ENCODE measurements at regions not wholly inside any gene's neighbourhood (a gene's known extent, or its start where the extent isn't known, plus 50 kb on each side); places are given as distances from the start of the nearest gene placed in this dataset.
"Not testable (repeated sequence)": the region's sequence is repeated elsewhere in the genome, so short reads cannot be mapped to it uniquely, and the experiment has no call there.

GRCh38 chr16:88231839-88232238, 150.9 kb upstream of the ZNF469 start:
- FAIRE-seq; H3K9ac ChIP-seq (replicated peaks; ENCODE audit: extremely low read depth, insufficient read depth, low read length); DNase-seq (ENCODE audit: low read depth, low spot score); H2AFZ ChIP-seq (ENCODE audit: low read depth, low read length); H3K4me3 ChIP-seq (replicated peaks in 1 of 3; ENCODE audit: insufficient read depth in 1 of 3, low read depth in 1 of 3, low read length in 3 of 3); H3K27me3 ChIP-seq (ENCODE audit: control insufficient read depth in 2 of 2, insufficient read depth in 2 of 2, low read length in 2 of 2); H3K4me2 ChIP-seq (ENCODE audit: insufficient read depth, low read length); BruUV-seq (replicated peaks); intact Hi-C loops (cut with micrococcal nuclease); H3K27ac ChIP-seq (ENCODE audit: insufficient read depth, low read depth, low read length); H3K79me2 ChIP-seq (ENCODE audit: control insufficient read depth, insufficient read depth, low read length); H3K36me3 ChIP-seq (ENCODE audit: control insufficient read depth in 2 of 2, extremely low read depth in 1 of 2, insufficient read depth in 2 of 2, low read length in 2 of 2); H3K9me1 ChIP-seq (replicated peaks; ENCODE audit: control insufficient read depth, extremely low read depth, insufficient read depth, low read length); CTCF ChIA-PET; H3K9me3 ChIP-seq (replicated peaks; ENCODE audit: control insufficient read depth, insufficient read depth, low read length); POLR2A ChIA-PET; dilution Hi-C loops (cut with MboI; ENCODE audit: extremely low pct_ligation_motif_present, low sequenced_read_pairs); H4K20me1 ChIP-seq (replicated peaks; ENCODE audit: control insufficient read depth, extremely low read depth, insufficient read depth, low read length): not testable (repeated sequence)
- peaks cover 16% of the 10 kb centered on the region for H3K4me1 ChIP-seq (ENCODE audit: control insufficient read depth, extremely low read depth, insufficient read depth, low read length)

GRCh38 chr16:88232401-88233258, 150.1 kb upstream of the ZNF469 start:
- POLR2A ChIA-PET; H3K36me3 ChIP-seq (ENCODE audit: control insufficient read depth in 2 of 2, extremely low read depth in 1 of 2, insufficient read depth in 2 of 2, low read length in 2 of 2); H3K4me2 ChIP-seq (ENCODE audit: insufficient read depth, low read length); H4K20me1 ChIP-seq (replicated peaks; ENCODE audit: control insufficient read depth, extremely low read depth, insufficient read depth, low read length); H3K9me3 ChIP-seq (replicated peaks; ENCODE audit: control insufficient read depth, insufficient read depth, low read length); intact Hi-C loops (cut with micrococcal nuclease); H3K9ac ChIP-seq (replicated peaks; ENCODE audit: extremely low read depth, insufficient read depth, low read length); BruUV-seq (replicated peaks); H3K79me2 ChIP-seq (ENCODE audit: control insufficient read depth, insufficient read depth, low read length); H3K9me1 ChIP-seq (replicated peaks; ENCODE audit: control insufficient read depth, extremely low read depth, insufficient read depth, low read length); CTCF ChIA-PET; H3K27me3 ChIP-seq (ENCODE audit: control insufficient read depth in 2 of 2, insufficient read depth in 2 of 2, low read length in 2 of 2); DNase-seq (ENCODE audit: low read depth, low spot score); H3K27ac ChIP-seq (ENCODE audit: insufficient read depth, low read depth, low read length); FAIRE-seq; dilution Hi-C loops (cut with MboI; ENCODE audit: extremely low pct_ligation_motif_present, low sequenced_read_pairs); H3K4me3 ChIP-seq (replicated peaks in 1 of 3; ENCODE audit: insufficient read depth in 1 of 3, low read depth in 1 of 3, low read length in 3 of 3); H2AFZ ChIP-seq (ENCODE audit: low read depth, low read length): not testable (repeated sequence)
- H3K4me1 ChIP-seq (ENCODE audit: control insufficient read depth, extremely low read depth, insufficient read depth, low read length): peaks cover 19% of the 10 kb centered on the region

- H3K4me3 ChIP-seq (replicated peaks in 1 of 3; ENCODE audit: insufficient read depth in 1 of 3, low read depth in 1 of 3, low read length in 3 of 3); H3K27me3 ChIP-seq (ENCODE audit: control insufficient read depth in 2 of 2, insufficient read depth in 2 of 2, low read length in 2 of 2); H4K20me1 ChIP-seq (replicated peaks; ENCODE audit: control insufficient read depth, extremely low read depth, insufficient read depth, low read length); FAIRE-seq; DNase-seq (ENCODE audit: low read depth, low spot score); H3K36me3 ChIP-seq (ENCODE audit: control insufficient read depth in 2 of 2, extremely low read depth in 1 of 2, insufficient read depth in 2 of 2, low read length in 2 of 2); H3K9me3 ChIP-seq (replicated peaks; ENCODE audit: control insufficient read depth, insufficient read depth, low read length); H3K79me2 ChIP-seq (ENCODE audit: control insufficient read depth, insufficient read depth, low read length); dilution Hi-C loops (cut with MboI; ENCODE audit: extremely low pct_ligation_motif_present, low sequenced_read_pairs); H2AFZ ChIP-seq (ENCODE audit: low read depth, low read length); H3K9me1 ChIP-seq (replicated peaks; ENCODE audit: control insufficient read depth, extremely low read depth, insufficient read depth, low read length): not testable (repeated sequence)
- peak overlapping the region; percentile 16 for H3K4me2 ChIP-seq (ENCODE audit: insufficient read depth, low read length)
- TSS peak; percentile 40 for BruUV-seq (replicated peaks)
- H3K4me1 ChIP-seq (ENCODE audit: control insufficient read depth, extremely low read depth, insufficient read depth, low read length): peaks cover 28% of the 10 kb centered on the region
- H3K9ac ChIP-seq (replicated peaks; ENCODE audit: extremely low read depth, insufficient read depth, low read length): peak overlapping the region; percentile 60
- ChIA-PET CTCF (interaction anchor here (1.2 to 1.3 kb wide), 2 partner anchors 65 to 171 kb away, joined by 3 read pairs; no protein-coding TSS in a partner anchor), POLR2A (interaction anchor here (0.5 kb wide), 1 partner anchor 214 kb away, joined by 4 read pairs; no protein-coding TSS in a partner anchor)
- peak overlapping the region; percentile 90 for H3K27ac ChIP-seq (ENCODE audit: insufficient read depth, low read depth, low read length)
- intact Hi-C loops (cut with micrococcal nuclease): loop anchor here (1.0 kb wide), 1 partner anchor 98 kb away; no protein-coding TSS in a partner anchor
Measured at GRCh38 chr16:88233621-88234420, 148.9 kb upstream of the ZNF469 start.
